GM19438 (cell line): ENCODE measurements at regions not wholly inside any gene's neighbourhood (a gene's known extent, or its start where the extent isn't known, plus 50 kb on each side); places are given as distances from the start of the nearest gene placed in this dataset.
"Not testable (repeated sequence)": the region's sequence is repeated elsewhere in the genome, so short reads cannot be mapped to it uniquely, and the experiment has no call there.

Source experiments
- ATAC-seq: cut with Tn5 transposase; IDR thresholded peaks from one replicate; pipeline ENCODE4 v1.9.1; 2021; ENCODE audit warnings: low read depth; ENCODE audit not compliant: unreplicated experiment

DNA sequence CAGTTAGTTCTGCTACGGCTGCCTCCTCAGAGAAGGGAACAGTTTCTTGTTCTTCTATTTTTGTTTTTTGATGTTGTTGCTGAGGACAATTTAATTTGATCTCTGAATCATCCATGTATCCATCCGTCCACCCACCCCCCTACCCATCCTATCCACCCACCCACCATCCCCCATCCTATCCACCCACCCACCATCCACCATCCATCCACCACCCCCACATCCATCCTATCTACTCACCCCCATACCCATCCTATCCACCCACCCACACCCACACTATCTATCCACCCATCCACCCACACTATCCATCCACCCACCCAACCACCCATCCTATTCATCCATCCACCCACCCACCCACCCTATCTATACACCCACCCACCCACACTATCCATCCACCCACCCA, 1207.2 kb downstream of the BRD1 start:
- not testable (repeated sequence) for ATAC-seq

DNA sequence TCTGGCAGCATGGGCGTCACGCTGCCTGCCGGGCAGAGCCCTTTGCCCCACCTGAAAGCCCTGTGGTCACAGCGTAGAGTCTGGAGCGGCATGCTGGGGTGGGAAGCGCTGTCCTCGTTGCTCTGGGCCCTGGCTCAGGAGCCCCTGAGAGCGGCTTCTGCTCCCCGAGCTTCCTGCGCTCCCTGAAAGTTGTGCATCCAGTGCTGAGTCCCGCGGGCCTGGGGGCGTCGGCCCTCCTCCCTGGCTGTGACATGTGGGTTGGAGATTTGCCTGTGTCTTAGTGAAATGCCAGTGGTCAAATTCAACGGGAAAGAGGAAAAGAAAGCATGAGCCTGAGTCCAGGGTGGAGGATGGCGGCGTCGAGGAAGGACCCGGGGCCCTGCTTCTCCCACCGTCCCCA, 1208.0 kb downstream of the BRD1 start:
- ATAC-seq: no peak

GRCh38 chr22:48618326-48618725, 1209.3 kb downstream of the BRD1 start:
- no peak for ATAC-seq

DNA sequence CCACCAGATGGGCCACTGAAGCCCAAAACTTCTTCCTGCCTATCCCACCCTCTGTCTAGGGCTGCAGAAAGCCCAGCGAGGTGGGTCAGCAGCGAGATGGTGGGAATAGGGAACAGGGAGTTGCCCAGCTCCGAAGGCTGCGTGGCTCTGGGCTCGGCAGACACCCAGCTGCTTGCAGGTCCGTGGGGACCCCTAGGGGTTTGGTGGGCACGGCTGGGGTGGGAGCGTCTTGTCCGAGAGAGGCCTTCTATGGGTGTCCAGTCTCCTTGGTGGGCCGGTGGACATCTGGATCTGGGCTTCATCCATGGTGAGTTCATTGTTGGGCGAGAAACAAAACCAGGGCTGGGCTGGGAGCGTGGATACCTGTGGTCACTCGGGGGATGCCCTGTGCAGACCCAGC, 1211.0 kb downstream of the BRD1 start:
- no peak for ATAC-seq

DNA sequence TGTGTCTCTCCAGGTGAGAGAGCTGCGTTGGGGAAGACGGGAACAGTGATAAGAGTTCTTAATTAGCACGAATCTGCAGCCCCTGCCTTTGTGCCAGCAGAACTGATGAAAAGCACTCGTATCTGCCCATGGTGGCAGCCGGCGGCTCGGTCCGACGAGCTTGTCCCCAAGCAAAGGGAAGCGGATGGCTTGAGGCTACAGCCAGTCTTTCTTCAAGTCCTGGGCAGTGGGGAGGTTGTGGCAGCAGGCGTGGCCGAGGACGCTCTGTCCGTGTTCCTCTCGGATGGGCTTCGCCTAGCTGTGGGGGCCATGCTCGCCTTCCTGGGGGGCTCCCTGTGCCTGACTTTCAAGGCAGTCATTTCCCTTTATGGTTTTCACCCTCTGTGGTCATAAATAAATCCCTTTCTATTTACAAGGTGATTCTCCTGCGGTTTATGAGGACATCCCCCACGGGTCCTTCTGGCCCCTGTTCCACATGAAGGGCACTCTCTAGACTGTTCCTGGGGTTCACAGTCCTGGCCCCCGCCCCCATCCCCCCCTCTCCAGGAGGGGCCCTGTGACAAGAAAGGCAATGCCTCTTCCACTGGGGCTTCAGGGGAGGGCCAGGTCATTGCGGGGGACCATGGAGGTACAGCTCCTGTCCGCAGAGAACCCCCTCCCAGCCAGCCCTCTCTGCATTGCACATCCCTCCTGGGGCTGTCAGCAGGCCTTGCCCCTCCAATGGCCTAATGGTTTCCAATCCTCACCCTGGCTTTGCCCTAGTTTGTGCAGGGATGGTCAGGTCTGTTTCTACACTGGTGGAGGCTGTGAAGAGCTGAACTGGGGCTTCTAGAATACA, 1212.3 kb downstream of the BRD1 start:
- no peak for ATAC-seq

DNA sequence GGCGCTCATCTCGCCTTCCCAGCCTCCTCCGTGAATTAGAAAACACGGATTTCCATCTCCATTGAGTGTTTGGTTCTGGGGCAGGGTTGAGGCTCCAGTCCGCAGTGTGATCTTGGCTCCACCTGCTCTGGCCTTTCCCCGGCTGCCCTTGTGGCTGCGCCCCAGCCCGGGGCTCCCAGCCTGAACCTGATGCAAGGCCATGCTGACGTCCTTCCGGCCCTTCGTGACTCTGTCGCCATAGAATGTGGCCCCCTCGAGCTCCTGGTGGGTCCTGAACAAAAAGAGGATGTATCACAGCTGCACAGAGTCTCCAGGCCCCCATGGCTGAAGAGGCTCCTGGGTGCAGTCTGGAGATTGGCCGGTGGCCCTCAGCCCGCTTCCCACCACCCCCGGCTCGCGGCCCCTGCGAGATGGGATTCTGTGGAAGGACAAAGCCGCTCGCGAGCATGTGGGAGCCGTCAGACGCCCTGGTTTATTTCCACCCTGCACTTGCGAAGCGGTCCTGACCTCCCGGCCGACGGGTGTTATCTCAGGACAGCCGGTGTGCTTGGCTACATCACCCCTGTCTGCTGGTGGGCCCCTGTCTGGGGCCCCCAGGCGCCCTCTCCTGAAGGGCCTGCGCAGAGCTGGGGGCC, 1214.0 kb downstream of the BRD1 start:
- ATAC-seq: no peak

DNA sequence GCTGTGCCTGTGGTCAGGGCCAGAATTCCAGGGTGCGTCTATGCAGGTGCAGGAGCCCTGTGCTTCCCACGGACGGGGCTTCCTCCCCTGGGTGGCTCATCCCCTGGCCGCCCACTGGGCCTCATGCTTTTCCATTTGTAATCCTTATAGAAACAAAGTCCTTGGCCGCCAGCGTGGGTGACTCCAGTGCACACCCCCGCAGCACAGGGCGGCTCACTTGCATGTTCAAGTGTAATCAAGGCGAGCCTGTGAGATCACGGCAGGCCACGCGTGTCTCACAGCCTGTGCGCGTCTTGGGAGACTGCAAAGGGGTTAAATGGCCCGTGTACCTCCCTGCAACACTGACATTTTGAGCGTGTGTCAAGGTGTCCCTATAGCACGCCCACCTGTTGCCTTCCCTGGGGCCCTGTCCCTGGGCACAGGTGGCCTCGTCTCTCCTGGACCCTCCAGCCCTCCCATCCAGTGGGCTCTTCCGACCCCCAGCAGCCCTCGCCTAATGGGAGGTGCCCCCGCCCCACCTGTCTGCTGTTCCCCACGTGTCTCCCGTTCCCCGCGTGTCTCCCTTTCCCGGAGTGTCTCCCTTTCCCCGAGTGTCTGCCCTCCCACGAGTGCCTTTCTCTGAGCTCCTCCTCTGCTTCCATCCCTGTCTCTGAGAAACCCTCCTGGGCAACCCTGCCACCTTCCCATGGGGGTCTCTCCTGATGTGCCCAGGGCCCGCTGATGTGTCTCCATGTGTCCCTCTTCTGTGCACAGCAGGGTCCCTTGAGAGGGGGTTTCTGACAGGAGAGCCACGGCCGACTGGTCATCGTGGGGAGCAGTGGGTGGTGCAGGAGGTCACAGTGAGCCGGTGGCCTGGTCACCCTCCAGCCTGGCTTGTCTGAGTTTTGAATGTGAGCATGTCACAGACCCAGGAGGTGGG, 1215.3 kb downstream of the BRD1 start:
- no peak for ATAC-seq

DNA sequence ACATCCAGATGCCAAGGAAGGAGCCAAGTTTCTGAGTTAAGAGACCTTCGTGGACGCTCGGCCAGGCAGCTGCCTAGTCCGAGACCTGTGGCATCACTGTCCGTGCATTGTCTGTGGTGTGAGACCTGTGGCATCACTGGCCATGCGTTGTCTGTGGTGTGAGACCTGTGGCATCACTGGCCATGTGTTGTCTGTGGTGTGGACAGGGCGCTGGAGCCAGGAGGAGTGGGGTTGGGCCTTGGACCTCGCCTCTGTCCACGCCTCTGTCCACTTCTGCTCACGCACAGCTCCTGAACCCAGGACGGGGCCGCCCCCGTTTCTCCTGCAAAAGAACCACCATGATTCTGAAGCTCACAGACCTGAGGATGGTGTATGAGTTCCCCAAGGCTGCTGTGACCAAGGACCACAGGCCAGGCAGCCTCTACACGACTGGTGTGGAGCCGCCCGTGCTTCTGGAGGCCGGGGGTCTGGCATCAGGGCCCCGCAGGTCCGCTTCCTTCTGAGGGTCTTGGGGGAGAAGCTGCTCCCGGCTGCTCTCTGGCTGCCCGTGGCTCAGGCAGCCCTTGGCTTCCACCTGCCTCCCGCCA, 1218.3 kb downstream of the BRD1 start:
- no peak for ATAC-seq

DNA sequence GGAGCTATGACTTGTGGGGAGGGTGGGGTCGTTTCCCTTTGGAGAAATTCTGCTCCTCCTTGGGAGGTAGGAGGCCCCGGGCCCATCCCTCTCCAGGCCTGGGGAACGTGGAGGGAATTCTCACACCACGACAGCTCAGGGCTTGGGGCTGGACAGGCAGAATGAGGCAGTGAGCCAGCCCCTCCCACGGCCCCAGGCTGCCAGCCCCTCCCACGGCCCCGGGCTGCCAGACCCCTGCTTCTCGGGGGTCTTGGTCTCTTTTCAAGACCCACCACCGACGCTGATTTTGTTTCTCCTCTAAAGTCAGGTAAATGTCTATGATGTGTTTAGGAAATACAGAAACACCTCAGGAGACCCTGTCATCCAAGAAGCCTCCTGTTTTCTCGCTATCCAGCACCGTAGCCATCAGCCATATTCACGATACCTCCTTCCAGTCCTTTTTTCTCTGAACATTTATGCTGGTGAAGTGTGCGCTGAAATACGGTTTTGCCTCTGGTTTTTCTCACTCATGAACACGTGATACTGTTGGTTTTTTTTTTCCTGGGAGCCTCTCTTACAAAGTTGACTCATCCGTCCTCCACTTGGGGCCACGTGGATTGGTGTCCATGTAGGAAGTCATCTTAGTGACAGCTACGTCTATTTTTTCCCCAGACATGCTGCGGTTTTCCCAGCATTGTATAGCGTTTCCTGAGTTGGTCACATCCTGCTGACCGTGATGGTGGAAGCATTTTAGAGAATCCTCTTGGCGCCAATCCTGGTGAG, 1219.6 kb downstream of the BRD1 start:
- ATAC-seq: no peak

DNA sequence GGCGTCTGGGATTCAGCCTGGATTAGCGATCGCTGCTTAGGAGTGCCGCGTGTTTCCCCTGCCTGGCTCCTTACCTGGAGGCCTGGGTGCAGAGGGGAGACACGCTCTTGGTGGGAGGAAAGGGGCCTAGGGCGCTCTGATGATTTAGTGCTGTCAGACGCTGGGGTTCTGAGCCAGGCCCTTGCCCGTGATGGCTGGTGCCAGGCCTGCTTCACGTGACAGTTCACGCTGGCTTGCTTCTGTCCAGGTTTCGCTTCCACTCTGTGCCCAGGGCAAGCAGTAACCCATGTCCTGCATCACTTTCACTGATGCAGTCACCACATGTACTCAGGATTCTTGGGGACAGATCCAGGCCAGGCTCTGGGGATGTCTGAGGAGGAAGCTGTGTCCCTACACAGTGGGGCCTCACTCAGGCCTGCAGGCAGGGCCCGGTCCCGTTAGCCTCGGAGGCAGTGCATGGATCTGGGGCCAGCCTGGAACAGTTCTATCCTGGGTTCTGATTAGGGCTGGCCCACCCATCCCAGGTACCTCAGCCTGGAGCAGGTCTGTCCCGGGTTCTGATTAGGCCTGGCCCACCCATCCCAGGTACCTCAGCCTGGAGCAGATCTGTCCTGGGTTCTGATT, 1220.9 kb downstream of the BRD1 start:
- ATAC-seq: no peak

GRCh38 chr22:48605856-48606481, 1221.7 kb downstream of the BRD1 start:
- no peak for ATAC-seq

- ATAC-seq: no peak
These were observed 1222.5 kb downstream of the BRD1 start for GRCh38 chr22:48605125-48605524.

DNA sequence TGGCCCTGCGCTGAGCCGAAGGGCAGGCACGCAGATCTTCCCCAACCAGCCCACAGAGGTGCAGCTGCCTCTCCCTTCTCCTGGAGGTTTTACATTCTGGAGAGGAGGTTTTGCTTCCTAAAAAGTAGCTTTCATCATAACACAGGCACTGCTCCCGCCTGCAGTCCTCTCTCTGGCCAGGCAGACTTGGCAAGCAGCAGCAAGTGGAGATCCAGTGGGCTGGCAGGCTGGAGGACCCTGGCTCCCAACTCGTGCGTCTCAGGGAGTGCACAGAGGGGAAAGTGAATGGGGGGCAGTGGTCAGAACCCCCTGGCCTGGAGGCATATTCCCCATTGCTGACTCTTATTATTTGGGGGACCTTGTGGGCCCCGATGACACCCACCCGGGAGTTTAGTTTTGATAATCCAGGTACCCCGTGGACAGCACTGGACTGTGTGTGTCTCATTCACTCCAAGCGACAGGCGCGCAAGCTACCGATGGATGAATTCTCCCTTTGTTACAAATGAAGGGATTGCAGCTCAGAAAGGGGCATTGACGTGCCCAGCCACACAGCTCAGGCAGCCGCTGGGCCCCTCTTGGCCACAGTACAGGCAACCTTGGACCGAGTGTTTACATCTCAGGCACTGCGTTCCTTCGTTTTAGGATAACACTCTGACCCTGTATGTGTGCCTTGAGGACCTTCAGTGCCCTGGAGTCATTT, 1223.9 kb downstream of the BRD1 start:
- ATAC-seq: no peak

DNA sequence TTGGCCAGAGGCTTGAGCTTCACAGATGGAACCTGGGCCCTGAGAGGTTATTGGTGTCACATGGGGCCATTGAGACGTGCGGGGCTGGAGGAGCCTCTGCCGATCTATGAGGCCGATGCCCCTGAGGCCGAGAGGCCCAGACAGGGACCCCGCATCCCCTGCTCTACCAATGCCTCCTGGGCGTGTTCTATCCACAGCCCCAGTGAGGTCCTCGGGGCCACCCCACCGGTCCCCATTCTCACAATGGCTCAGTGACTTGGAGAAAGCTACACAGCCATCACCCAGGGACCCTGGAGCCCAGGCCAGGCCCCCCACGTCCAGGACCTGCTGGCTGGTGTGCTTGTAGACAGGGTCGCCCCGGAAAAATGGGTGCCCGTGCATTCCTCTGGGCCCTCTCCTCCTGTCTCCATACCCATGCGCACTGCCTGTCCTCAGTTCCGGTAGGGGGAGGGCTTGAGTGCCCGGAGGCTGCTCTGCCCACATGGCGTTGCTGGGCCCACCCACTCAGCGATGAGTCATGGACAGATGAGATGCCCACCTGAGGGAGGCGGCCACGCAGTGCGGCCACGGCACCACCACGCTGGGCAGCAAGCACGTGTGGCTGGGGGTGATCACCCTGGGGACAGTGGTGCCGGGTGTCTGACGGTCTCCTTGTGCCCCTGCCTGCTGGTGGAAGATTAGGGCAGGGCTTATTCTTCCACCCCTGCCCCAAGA, 1224.7 kb downstream of the BRD1 start:
- no peak for ATAC-seq

GRCh38 chr22:48600681-48601080, 1227.0 kb downstream of the BRD1 start:
- ATAC-seq: no peak

DNA sequence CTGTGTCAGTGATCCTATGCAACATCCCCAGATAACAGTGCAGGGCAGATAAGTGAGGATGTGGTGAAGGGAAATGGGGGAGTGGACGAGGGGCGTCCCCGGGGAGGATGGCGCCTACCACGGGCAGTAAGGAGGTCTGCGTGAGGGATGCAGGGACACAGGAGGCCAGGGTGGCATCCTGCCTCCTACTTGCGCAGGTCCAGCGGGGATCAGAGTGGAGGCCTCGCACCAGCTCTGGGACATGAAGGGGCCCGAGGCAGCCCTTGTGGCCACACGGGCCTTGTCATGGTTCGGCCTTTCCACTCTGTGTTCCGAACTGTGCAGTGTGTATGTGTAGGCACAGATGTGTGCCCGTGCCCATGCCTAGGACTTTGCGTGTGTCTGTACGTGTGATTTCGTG, 1227.5 kb downstream of the BRD1 start:
- no peak for ATAC-seq

DNA sequence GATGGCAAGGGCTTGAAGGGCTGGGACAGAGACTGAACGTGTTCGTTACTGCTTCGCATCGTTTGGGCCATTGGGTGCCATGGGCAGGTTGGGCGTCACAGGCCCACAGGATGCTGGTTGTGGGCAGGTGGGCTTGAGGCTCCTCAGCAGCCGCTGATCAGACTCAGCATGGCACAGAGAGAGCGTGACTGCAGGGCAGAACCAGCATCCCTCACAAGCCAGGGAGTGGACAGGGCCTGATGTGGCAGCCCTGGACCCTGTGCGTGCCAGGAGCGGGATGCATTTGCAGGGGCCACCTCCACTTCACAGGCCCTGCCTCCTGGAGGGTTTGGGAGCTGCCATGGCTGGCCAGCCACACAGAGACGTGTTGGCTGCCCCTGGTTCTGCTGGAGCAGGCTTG, 1228.3 kb downstream of the BRD1 start:
- ATAC-seq: no peak
